Body of pancreas (tissue), 4 donors: ENCODE measurements at regions not wholly inside any gene's neighbourhood (a gene's known extent, or its start where the extent isn't known, plus 50 kb on each side); places are given as distances from the start of the nearest gene placed in this dataset.

Experiments used
- ATAC-seq: fragments of 150-250 bp; one replicate; pipeline ENCODE4 v1.9.1; 2016
- DNase-seq, 4 donors: peaks; one replicate each; pipeline ENCODE4 v3.0.0-alpha.2; 2019
- H3K27ac ChIP-seq, 4 donors: fragments of 200-600 bp; sonication (generic); 1 replicate in 3 of 4; 2 replicates in 1 of 4; pipeline versions ENCODE4 v1.5.1 to v1.6.1; 2016 to 2019; ENCODE audit warnings: mild to moderate bottlenecking in 1 of 4, mixed read lengths in 1 of 4, moderate library complexity in 1 of 4
- H3K27me3 ChIP-seq, 2 donors: fragments of 200-600 bp; sonication (generic); one replicate each; pipeline ENCODE4 v1.6.0; 2016; ENCODE audit warnings: mild to moderate bottlenecking in 1 of 2
- H3K36me3 ChIP-seq, 2 donors: fragments of 200-600 bp; sonication (generic); replicated peaks in 1 of 2; 2 replicates each; pipeline ENCODE4 v1.5.1; 2016; ENCODE audit warnings: low read depth in 2 of 2; ENCODE audit not compliant: insufficient read depth in 1 of 2
- H3K4me1 ChIP-seq: fragments of 200-600 bp; sonication (generic); one replicate; pipeline ENCODE4 v1.6.0; 2016
- H3K4me3 ChIP-seq, 2 donors: fragments of 200-600 bp; sonication (generic); 1 replicate in 1 of 2; 2 replicates in 1 of 2; pipeline ENCODE4 v1.5.1; 2016 to 2019
- H3K9me3 ChIP-seq, 3 donors: fragments of 200-600 bp; sonication (generic); 1 replicate in 2 of 3; 2 replicates in 1 of 3; pipeline ENCODE4 v1.5.1; 2016
- POLR2A ChIP-seq, 3 donors: fragments of 450-650 bp; IDR thresholded peaks; one replicate each; pipeline ENCODE4 v1.6.1; 2016; ENCODE audit warnings: antibody characterized with exemption in 3 of 3, mild to moderate bottlenecking in 2 of 3
- WGBS, 2 donors: methylation state at CpG; one replicate each; pipeline ENCODE4 v1.1.5; 2017; 5-methylcytosine and 5-hydroxymethylcytosine counted together
- intact Hi-C: fragments of 100-400 bp; cut with DNase I; formaldehyde crosslinking; loops from one replicate; pipeline ENCODE4 v1.15.1; 2023
- TF ChIP-seq, protein P1 (sequence below), 7 experiments: fragments of 450-650 bp in 4 of 7; fragments of 200-600 bp in 3 of 7; sonication (generic) in 3 of 7; IDR thresholded peaks; one replicate each; pipeline ENCODE4 v1.5.1; 2016 to 2019; ENCODE audit warnings: antibody characterized with exemption in 7 of 7

DNA sequence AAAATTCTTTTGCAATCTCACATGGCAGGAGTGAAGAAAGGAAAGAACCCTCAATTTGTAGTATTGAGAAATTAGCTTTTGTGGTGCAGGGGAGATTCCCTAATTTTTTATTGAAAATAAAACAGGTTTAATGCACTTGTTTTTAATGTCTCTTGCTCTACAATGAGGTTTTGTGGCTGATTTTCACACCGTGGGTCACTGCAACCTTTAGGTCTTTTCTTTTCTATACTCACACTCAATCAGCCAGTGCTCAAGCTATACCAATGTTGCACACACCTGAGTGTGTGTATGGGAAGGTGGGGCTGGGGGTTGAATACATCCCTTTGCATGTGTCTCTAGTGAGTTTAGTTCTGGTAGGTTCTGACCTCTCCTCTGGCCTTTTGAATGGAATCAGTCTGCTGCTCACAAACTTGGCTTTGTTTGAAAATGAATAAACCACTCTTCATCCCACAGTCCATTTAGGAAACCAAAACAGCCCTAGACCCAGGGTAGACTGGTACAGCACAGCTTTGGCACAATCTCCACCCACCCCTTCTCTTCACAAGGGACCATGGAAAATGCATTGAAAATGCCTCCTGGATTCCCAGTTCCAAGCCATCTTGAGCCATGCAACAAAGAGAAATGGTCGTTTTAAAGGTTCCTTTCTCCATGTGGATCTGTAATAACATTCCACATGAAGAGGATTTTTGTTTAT lies 411.5 kb downstream of the SFMBT2 start:
- Histone ChIP-seq H3K4me3 (no peak overlapping the region), H3K36me3 (no peaks in the 10 kb centered on the region), H3K27ac (no peak overlapping the region), H3K9me3 (no peaks in the 10 kb centered on the region), H3K4me1 (no peaks in the 10 kb centered on the region), H3K27me3 (no peaks in the 10 kb centered on the region)
- no peak for TF ChIP-seq POLR2A (IDR thresholded peaks at IDR 0.05)
- TF ChIP-seq, protein P1, sequence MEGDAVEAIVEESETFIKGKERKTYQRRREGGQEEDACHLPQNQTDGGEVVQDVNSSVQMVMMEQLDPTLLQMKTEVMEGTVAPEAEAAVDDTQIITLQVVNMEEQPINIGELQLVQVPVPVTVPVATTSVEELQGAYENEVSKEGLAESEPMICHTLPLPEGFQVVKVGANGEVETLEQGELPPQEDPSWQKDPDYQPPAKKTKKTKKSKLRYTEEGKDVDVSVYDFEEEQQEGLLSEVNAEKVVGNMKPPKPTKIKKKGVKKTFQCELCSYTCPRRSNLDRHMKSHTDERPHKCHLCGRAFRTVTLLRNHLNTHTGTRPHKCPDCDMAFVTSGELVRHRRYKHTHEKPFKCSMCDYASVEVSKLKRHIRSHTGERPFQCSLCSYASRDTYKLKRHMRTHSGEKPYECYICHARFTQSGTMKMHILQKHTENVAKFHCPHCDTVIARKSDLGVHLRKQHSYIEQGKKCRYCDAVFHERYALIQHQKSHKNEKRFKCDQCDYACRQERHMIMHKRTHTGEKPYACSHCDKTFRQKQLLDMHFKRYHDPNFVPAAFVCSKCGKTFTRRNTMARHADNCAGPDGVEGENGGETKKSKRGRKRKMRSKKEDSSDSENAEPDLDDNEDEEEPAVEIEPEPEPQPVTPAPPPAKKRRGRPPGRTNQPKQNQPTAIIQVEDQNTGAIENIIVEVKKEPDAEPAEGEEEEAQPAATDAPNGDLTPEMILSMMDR (IDR thresholded peaks at IDR 0.05): no peak
- ATAC-seq (no peak), DNase-seq (no peak)
- intact Hi-C loops: no loop called here
- WGBS, 2 donors: 53 to 66% methylated on average over 2 of the region's 2 CpGs

DNA sequence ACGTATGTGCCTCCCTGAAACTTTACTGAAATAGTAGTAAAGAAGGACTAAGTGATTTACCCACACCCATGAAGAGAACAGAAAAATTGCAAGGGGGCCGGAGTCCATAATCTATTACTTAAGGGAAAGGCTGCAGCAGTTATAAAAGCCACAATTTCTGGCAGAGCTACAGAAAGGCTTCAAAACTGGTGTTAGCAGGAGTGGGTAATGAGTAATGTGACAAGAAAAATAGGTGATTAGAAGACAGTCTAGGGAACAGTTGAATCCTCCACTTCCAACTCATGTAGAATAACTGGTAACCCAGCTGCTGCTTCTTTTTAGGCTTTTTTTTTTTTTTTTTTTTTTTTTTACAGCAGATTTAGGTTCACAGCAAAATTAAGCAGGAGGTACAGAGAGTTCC lies 413.3 kb downstream of the SFMBT2 start:
- Histone ChIP-seq H3K4me1 (no peaks in the 10 kb centered on the region), H3K9me3 (no peaks in the 10 kb centered on the region), H3K27me3 (no peaks in the 10 kb centered on the region), H3K4me3 (no peak overlapping the region), H3K36me3 (no peaks in the 10 kb centered on the region), H3K27ac (no peak overlapping the region)
- ATAC-seq (no peak), DNase-seq (no peak)
- intact Hi-C loops: no loop called here
- TF ChIP-seq POLR2A (IDR thresholded peaks at IDR 0.05): no peak
- TF ChIP-seq, protein P1 (IDR thresholded peaks at IDR 0.05): no peak
- 76 to 77% methylated on average over 2 of the region's 2 CpGs for WGBS, 2 donors

DNA sequence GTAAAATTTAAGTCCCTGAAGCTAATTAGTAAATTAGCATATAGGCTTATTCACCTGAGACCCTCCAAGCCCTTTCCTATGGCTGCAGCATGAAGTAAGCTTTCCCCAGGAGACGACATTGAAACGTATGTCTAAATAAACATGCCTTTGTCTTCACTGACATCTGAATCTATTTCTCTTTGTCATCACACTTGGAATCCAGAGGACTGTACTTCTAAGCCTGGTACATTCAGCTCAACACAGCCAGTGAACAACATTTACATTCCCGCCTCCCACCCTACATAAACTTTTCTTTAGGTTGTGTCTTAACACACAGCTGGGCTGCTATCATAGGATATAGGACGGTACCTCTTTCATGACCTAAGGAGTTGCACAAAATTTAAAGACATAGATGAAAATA lies 414.4 kb downstream of the SFMBT2 start:
- intact Hi-C loops: no loop called here
- ATAC-seq: no peak
- no peak for TF ChIP-seq POLR2A (IDR thresholded peaks at IDR 0.05)
- TF ChIP-seq, protein P1 (IDR thresholded peaks at IDR 0.05): no peak

DNA sequence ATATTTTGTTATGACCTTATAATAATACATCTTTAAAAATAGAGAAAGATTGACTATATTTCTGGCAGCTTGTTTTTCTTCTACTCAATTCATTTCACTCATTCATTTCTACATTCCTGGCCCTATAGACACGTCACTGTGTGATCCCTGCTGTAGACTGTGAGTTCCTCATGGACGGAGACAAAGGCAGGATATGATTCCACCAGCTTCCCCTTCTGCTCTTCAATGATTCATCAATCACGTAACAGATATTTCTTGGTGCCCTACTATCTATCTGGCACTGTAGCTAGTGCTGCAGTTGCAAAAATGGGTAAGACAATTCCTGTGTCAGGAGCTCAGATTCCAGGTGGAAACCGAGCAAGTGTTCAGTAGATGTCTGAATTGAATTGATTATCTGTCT lies 415.0 kb downstream of the SFMBT2 start:
- DNase-seq (no peak), ATAC-seq (no peak)
- Histone ChIP-seq H3K36me3 (no peaks in the 10 kb centered on the region), H3K4me1 (no peaks in the 10 kb centered on the region), H3K4me3 (no peak overlapping the region), H3K27me3 (no peaks in the 10 kb centered on the region), H3K9me3 (no peaks in the 10 kb centered on the region), H3K27ac (no peak overlapping the region)
- intact Hi-C loops: no loop called here
- 42% methylated on average over 4 of the region's 4 CpGs for WGBS, 2 donors
- no peak for TF ChIP-seq POLR2A (IDR thresholded peaks at IDR 0.05)
- TF ChIP-seq, protein P1 (IDR thresholded peaks at IDR 0.05): no peak

More for the DNA sequence above, 414.4 kb downstream of the SFMBT2 start:
- H3K27me3 ChIP-seq: no peaks in the 10 kb centered on the region
- no peaks in the 10 kb centered on the region for H3K36me3 ChIP-seq
- 43 to 59% methylated on average over 4 of the region's 4 CpGs for WGBS, 2 donors
- no peak overlapping the region for H3K27ac ChIP-seq
- no peak for DNase-seq
- H3K9me3 ChIP-seq: no peaks in the 10 kb centered on the region
- H3K4me3 ChIP-seq: no peak overlapping the region
- no peaks in the 10 kb centered on the region for H3K4me1 ChIP-seq

DNA sequence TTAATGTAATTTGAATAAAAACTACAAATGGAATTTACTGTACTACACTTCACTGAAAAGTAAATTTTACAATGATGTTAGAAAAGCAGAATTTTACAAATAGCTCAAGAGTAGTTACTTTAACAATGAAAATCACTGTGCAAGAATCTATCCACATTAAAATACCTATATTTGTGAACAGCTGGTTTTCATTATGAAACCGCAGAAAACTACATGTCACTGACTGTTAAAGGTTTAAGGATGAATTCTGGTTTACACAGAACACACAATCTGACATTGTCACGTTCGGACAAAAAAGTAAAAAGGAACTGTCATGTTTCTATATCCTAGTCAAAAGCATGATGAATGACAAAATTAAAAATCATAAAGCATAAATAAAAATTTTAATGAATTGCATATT lies 415.3 kb upstream of the PRKCQ start:
- Histone ChIP-seq H3K36me3 (no peaks in the 10 kb centered on the region), H3K4me1 (no peaks in the 10 kb centered on the region), H3K27me3 (no peaks in the 10 kb centered on the region), H3K4me3 (no peak overlapping the region), H3K9me3 (no peaks in the 10 kb centered on the region), H3K27ac (no peak overlapping the region)
- 63 to 79% methylated on average over 3 of the region's 3 CpGs for WGBS, 2 donors
- ATAC-seq (no peak), DNase-seq (no peak)
- intact Hi-C loops: no loop called here
- TF ChIP-seq, protein P1 (IDR thresholded peaks at IDR 0.05): no peak
- TF ChIP-seq POLR2A (IDR thresholded peaks at IDR 0.05): no peak
